NCI-H2196 treated with DMSO at 0.1 percent for 48 hours (cell line): ENCODE measurements at regions not wholly inside any gene's neighbourhood (a gene's known extent, or its start where the extent isn't known, plus 50 kb on each side); places are given as distances from the start of the nearest gene placed in this dataset.

Experiments used
- DNase-seq: peaks from one replicate; lab custom pipeline; 2025; ENCODE audit not compliant: unreplicated experiment; lab: John Stamatoyannopoulos, UW

DNA sequence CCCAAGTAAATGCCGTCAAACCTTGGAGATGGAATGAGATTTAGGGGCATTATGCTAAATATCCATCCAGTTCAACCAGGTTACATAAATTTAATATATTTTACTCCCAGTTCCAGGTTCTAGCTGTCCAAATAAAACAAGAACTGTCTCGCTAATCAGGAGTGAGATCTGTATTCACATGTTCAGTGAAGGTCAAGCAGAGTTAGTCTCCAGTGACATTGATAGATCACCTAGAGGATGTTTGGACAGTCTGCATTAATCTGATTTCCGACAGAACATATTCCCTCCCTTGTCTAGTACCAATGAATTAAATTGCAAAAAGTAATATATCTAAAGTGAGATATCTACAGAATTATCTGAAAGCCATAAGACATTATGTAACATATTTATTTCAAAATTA, 979.4 kb upstream of the CNTNAP5 start:
- no peak for DNase-seq

DNA sequence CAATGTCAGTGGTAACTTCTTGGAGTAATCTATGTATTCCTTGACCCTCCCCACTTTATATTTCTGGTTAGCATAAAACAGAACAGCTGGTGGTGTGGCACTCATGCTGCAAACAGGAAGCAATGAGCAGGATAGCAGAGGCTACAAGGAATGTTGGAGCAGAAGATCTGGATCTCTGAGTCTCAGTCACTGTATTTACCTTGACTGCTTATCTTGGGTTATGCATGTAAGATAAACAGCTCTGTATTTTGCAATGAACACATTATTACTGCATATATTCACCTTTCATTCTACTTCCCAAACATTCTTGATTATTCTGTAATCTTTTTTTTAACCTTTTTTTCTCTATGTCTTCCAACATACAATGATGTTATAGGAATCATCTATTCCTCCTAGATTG, 977.9 kb upstream of the CNTNAP5 start:
- no peak for DNase-seq

DNA sequence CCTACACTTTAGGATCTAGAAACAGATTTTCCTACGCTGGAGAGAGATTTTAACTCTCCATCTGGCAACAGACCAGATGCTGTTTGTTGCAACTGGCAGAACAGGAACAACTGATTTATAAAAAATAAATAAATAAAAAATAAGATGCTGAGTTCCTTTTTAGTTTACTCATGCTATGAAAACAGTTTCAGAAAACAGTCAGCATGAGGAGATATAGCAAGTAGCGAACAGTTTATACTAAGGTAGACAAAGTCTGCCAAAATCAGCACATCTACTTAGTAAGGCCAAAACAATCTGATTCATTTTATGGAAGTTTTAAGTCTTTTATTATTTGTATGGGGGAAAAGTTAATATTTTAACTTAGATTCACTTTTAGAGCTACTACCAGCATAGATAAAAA, 974.0 kb upstream of the CNTNAP5 start:
- no peak for DNase-seq

DNA sequence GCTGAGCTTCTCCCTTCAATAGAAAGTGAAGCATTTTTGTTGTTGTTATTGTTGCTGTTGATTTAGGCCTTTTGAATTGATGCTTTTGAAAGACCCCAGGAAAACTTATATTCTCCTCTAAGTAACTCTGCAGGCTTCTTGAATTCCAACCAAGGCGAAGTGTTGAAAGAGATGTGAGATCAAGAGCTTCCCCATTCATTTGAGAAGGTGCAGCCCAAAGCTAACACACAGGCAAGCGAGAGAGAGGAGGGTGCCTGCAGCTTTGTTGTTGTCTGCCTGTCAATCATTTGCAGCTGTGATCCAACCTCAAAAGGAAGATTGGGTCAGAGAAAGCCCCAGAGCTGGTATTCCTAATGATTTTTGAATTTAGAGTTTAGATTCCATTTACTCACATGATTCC, 963.6 kb upstream of the CNTNAP5 start:
- no peak for DNase-seq

DNA sequence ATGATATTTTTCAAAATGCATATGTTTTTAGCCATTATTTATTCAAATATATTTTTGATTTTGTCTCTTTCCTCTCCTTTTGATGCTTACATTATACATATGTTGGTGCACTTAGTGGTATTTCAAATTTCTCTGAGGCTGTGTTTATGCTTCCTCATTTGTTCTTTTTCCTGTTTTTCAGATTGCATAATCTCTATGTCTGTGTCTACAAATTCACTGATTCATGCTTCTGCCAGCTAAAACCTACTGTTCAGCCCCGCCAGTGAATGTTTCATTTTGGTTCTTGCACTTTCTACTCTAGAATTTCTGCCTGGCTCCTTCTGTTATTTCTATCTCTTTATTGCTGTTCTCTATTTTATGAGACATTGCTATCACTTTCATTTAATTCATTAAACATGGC, 951.7 kb upstream of the CNTNAP5 start:
- no peak for DNase-seq

DNA sequence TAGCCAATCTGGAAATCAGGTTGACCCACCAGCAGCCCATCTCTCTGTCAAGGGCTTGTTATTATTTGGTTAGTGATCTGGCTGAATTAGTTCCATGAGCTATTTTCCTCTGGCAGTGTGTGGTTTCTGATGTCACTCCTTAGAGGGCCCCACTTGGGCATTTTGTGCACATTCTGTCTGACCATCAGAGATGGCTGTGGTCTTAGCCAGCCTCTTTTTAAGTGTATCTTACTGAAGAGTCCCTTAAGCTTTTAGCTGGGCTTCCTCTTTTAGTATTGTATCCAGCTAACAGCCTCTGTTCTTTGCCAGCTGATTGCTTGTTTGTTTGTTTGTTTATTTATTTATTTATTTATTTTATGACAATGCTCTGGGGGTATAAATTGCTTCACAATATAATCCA, 951.1 kb upstream of the CNTNAP5 start:
- no peak for DNase-seq

DNA sequence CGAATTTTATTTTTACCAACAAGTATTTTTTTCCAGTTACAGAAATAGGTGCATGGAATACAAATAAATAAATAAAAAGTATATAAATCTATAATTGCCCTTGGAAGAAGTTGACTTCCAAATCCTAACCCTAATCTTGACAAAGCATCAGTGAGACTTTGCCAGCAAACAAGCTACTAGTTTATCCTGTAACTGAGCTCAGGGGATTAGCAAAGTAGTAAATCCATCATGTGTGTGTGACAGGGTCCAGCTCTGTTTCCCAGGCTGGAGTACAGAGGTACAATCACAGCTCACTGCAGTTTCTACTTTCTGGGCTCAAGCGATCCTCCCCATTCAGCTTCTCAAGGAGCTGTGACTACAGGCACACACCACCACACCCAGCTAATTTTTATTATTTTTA, 948.0 kb upstream of the CNTNAP5 start:
- no peak for DNase-seq

DNA sequence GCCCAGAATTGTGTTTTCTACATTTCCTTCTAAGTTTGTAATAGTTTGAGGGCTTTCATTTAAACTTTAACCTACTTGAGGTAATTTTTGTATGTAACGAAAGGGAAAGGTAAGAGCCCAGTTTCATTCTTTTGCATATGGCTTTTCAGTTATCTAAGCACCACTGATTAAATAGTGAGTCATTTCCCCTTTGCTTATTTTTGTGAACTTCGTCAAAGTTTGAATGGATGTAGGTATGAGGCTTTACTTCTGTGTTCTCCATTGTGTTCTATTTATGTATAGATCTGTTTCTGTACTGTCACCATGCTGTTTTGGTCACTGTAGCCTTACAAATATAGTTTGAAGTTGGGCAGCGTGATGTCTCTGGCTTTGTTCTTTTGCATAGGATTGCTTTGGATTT, 944.8 kb upstream of the CNTNAP5 start:
- DNase-seq: no peak

DNA sequence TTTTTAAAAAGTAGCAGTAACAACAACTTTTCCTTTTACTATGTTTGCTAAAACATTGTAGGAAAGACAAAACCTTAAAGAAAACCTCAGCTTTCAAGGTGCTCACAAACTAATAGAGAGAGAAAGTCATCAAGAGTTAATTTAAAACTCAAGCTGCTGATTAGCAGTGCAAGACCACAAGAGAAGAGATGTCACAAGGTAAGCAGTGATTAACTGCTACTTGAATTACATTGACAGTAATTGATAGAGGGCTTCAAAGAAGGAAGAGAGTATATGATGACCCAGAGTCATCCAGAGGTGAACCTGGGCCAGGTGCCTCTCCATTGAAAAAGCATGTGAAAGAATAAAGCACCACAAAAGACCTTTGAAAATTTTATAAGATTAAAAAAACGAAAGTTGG, 939.6 kb upstream of the CNTNAP5 start:
- DNase-seq: no peak

DNA sequence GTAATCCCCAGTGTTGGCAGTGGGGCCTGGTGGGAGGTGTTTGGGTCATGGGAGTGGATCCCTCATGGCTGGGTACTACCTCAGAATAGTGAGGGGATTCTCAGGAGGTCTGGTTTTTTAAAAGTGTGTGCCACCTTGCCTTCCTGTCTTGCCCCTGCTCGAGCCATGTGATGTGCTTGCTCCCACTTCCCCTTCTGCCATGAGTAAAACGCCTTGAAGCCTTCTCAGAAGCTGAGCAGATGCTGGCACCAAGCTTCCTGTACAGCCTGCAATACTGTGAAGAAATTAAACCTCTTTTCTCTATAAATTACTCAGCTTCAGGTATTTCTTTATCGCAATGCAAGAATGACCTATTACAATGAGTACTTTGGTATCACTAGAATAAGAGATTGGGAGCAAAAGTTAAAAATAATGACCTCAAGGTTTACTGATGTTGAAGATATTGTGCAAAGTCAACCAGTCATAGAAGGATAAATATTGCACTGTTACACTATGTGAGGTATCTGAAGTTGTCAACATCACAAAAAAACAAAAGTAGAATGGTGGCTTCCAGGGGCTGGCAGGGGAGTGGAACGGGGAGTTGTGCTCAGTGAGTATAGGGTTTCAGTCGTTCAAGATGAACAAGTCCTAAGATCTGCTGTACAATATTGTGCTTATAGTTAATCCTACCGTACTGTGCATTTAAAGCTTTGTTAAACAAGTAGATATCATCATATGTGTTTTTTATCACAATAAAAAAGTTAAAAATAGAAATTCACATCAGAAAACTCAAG, 938.3 kb upstream of the CNTNAP5 start:
- no peak for DNase-seq

DNA sequence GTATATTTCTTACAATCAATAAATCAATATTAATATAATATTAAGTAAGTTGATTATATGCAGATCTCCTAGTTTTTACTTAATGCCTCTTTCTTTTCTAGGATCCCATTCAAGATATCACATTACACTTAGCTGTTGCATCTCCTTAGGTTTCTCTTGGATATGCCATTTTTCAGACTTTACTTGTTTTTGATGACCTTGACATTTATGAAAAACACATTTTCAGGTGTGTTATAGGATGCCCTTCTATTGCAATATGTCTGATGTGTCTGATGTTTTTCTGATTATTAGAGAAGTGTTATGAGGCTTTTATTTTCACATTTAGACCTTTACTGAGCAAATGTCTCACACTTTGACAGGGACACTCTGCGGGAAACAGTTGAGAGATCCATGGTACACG, 933.6 kb upstream of the CNTNAP5 start:
- DNase-seq: no peak

DNA sequence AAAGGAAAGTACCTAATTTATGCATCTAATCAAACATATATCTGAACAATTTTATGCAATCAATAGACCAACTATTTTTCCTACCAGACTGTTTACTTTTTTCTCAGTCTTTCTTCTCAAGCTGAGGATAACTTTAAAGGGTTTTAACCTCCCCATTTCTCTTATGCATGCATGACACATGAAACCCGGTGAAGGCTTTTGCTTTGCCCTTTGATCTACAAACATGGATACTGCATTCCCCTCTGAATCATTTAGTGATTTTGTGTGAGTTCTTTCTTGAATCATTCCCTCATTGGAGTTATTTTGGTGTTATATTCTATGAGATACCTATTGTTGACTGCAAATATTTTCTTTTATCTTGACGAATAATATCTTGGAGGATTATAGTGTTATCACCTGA, 931.9 kb upstream of the CNTNAP5 start:
- DNase-seq: no peak

DNA sequence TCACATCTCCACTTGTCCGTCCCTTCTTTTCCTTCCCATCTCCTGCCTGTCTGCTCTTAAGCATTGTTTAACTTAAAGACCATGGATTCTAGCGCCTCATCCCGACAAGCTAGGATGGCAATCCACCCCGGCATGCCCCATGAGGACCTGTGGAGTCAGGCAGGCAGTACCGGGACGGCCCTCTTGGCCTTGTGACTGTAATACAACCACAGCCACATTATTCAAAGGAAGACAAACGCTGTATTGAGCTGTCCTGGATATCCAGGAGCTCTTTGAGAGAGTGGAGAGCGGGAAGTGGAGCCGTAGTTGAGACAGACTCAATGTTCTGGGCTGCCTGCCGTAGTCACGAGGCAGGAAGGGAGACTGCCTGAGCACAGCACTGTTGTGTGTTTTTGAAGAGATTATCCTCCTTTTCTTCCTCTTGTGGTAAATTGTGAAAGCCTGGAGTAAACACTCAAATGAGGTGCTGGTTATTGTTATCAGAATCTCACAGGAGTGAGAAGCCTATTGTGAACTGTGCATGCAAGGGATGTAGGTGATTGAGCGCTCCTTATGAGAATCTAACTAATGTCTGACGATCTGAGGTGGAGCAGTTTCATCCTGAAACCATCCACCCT, 929.8 kb upstream of the CNTNAP5 start:
- DNase-seq: no peak

DNA sequence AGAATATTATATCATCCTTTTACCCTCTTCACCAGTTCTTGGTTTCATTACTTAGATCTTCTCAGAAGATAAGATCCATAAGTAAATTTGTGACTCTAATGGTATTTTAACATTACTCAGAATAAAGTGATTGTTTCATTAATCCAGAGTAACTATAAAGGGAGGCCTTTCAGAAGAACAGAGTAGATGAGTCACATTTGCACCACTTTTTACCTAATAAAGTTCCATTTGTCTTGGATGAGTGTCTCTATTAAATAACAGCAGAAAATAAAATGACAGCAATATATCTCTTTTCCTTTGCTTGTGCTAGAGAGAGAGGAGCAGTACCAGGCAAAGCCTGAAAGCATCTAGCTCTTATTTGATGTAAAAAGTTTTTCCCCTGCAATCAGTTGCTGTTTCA, 926.5 kb upstream of the CNTNAP5 start:
- no peak for DNase-seq

DNA sequence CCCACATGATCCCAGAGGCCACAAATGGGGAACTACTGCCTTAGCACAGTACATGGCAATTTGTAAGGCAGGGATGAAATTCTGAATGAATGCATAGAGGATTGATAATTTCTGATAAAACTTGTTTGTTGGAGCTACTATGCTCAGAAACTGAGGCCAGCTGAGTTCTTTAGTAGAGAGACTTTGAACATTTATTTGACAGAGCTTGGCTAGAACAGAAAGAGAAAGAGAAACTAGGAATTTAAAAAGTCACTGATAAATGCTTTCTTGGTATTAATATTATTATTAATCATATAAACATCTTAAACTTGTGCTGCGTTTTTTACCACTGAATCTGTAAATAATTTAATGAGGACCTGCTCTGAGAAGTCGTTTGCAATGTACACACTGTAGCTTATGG, 923.7 kb upstream of the CNTNAP5 start:
- no peak for DNase-seq

DNA sequence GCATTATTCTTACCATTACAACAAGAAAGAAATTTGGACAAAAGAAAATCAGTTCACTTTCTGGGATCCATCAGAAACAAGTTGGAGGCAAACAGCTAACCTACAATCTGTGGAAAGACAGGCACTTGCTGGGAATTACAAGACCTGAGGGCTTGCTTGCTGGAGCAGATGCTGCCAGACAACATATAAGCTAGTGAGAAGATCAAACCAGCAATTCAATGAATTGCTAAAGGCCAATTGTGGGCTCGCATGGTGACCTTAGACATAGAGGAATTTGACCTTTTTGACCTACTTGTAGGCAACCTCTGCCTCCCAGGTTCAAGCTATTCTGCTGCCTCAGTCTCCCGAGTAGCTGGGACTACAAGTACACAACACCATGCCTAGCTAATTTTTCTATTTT, 921.2 kb upstream of the CNTNAP5 start:
- DNase-seq: no peak

DNA sequence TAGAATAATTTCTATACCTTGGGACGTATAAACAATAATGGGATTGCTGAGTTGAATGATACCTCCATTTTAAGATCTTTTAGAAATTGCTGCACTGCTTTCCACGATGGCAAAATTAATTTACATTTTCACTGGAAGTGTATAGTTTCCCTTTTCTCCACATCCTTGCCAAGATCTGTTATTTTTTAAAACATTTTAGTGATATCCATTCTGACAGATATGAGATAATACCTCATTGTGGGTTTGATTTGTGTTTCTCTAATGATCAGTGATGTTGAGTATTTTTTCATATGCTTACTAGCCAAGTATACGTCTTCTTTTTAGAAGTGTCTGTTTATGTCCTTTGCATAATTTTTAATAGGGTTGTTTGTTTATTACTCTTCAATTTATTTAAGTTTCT, 908.5 kb upstream of the CNTNAP5 start:
- no peak for DNase-seq

DNA sequence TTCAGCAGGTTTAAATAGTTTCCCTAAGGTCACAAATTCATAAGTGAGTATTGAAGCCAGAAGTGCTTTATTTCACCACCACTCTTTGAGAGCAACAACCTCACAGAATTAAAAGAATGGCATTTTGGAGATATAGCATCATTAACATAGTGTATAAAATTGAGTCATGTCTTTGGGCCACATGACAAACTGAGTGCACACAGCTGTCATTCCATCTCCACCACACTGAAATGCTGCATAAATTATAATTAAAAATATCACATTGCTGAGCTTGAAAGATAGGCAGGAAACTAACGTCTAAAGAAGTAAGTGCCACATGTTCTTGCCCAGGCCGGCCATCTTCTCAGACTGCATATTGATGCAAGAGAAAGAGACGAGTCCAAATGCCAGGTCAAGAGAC, 897.9 kb upstream of the CNTNAP5 start:
- DNase-seq: no peak

DNA sequence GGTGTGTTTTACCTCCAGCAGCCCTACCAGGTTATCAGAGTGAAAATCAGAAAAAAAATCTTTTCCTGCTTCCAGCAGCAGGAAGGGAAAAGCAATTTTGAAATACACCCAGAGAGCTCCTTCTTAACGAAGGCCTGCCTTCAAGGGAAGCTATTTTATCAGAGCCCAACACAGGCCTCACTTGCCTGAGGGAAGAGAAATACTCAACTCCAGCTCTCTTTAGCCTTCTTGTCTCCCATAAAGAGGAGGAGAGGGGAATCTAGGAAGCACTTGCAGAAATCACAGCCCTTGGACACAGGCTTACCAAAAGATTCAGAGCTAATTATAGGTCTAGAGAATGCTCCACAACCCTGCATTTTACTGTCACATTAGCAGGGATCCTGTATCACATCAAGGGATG, 896.1 kb upstream of the CNTNAP5 start:
- no peak for DNase-seq

DNA sequence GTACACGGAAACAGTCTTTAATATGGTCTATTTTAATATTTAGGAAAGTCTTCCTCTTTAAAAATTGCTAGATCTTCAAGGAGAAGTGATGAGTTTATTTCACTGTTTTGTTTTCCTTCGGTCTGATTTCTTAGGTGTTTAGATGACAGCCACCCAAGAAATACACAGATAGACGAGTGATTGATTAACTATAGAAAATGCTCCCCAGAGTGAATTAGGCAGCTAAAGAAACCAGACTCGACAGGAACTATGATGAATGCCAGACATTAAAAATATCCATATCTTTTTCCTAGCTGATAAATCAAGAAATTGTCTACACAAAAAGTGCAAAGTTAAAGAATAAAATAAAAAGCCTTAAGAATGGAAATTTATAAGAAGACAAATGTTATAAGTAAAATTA, 888.7 kb upstream of the CNTNAP5 start:
- DNase-seq: no peak

DNA sequence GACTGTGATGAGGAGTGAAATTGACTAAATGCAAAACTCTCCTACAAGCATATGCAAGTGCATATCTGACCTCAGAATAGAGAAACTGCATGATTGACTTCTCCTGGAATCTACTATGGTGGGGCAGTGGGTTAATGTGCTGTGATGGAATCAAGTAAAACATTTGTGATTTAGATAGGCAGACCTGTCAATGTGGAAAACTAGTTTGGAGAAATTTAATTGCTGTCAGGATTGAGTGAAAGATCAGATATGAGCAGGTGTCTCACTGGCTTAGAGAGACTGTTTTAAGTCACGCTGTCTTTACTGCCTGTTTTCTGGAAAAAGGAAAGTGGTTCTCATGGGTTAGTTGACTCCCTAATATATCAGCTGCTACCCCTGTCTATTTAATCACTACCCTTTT, 881.0 kb upstream of the CNTNAP5 start:
- DNase-seq: no peak

DNA sequence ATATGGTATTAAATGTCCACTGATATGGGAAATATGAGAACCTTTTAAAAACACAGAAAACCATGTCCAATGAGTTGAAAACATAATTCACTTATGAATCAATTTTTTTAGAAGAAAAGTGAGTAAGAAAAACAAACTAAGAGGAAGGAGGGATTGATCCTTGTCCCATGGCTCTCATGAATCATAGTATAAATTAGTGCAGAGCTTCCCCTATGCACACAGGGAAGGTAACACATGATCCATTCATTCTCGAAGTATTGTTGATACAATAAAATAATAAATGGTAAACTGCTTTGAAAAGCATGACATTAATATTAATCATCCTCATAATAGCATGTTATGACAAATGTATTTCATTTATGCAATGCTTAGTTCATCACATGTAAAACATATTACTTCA, 872.0 kb upstream of the CNTNAP5 start:
- DNase-seq: no peak

DNA sequence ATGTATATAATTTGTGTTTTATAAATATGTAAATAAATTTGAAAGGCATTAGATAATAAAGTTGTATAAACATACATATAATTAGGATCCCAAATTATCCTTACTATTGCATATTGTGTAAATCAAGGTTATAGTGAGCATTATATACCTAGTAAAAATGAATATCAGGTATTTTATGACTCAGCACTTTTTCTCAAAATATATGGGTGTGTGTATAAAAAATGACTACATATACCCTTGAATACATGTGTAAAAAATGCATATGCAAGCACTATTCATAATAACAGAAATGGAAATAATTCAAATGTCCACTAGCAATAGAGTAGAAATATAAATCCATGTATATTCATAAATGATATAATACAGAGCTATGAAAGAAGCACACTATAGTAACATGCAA, 870.9 kb upstream of the CNTNAP5 start:
- DNase-seq: no peak
